Sigmoid colon (tissue), 4 donors: ENCODE measurements at regions not wholly inside any gene's neighbourhood (a gene's known extent, or its start where the extent isn't known, plus 50 kb on each side); places are given as distances from the start of the nearest gene placed in this dataset.
"Not testable (repeated sequence)": the region's sequence is repeated elsewhere in the genome, so short reads cannot be mapped to it uniquely, and the experiment has no call there.

Source experiments
- CTCF ChIP-seq, 4 experiments: fragments of 450-650 bp in 3 of 4; fragments of 200-600 bp in 1 of 4; IDR thresholded peaks; one replicate each; pipeline ENCODE4 v1.5.1; 2016 to 2019; ENCODE audit warnings: antibody characterized with exemption in 4 of 4, mild to moderate bottlenecking in 3 of 4, moderate library complexity in 2 of 4
- EP300 ChIP-seq, 4 donors: sonication (generic); formaldehyde crosslinking; IDR thresholded peaks; one replicate each; pipeline ENCODE4 v1.6.1; 2017; ENCODE audit warnings: antibody characterized with exemption in 4 of 4
- POLR2A ChIP-seq, 2 donors: fragments of 450-650 bp; IDR thresholded peaks; one replicate each; pipeline ENCODE4 v1.6.1; 2016; ENCODE audit warnings: antibody characterized with exemption in 2 of 2, mild to moderate bottlenecking in 2 of 2, moderate library complexity in 2 of 2
- POLR2AphosphoS5 ChIP-seq, 4 donors: sonication (generic); formaldehyde crosslinking; IDR thresholded peaks; one replicate each; pipeline ENCODE4 v1.6.1; 2017; ENCODE audit warnings: antibody characterized with exemption in 4 of 4

GRCh38 chr7:125264174-125264856 lies 334.7 kb upstream of the POT1 start:
- not testable (repeated sequence) for TF ChIP-seq CTCF, POLR2A, POLR2AphosphoS5, EP300 (IDR thresholded peaks at IDR 0.05)
